Jurkat, Clone E6-1 (cell line): ENCODE measurements at regions not wholly inside any gene's neighbourhood (a gene's known extent, or its start where the extent isn't known, plus 50 kb on each side); places are given as distances from the start of the nearest gene placed in this dataset.

Experiments
- DNase-seq: peaks from one replicate; pipeline ENCODE4 v3.0.0-alpha.2; 2011; ENCODE audit warnings: low read depth, low spot score
- H3K4me3 ChIP-seq: 2 replicates; pipeline ENCODE4 v1.5.1; 2011; ENCODE audit warnings: mild to moderate bottlenecking, low read length, control low read depth, moderate library complexity

DNA sequence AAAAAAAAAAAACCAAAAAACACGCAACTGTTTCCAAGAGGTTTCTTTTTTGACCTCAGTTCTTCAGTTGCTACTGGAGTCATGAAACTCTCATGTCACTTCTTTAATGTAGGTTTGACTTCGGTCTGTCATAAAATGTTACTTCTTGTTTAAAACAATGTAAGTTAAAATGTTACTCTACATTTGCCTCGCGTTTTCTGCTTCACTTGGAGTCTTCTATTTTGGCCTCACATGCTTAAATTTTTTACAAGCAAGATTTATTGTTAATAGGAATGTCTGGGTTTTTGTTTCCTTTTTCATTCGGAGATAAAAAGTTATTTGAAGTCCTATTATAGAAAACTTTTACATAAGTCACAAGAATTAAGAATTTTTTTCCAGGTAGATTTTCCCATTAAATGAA is 880.2 kb downstream of the LTN1 start:
- no peak overlapping the region for H3K4me3 ChIP-seq
- no peak for DNase-seq

DNA sequence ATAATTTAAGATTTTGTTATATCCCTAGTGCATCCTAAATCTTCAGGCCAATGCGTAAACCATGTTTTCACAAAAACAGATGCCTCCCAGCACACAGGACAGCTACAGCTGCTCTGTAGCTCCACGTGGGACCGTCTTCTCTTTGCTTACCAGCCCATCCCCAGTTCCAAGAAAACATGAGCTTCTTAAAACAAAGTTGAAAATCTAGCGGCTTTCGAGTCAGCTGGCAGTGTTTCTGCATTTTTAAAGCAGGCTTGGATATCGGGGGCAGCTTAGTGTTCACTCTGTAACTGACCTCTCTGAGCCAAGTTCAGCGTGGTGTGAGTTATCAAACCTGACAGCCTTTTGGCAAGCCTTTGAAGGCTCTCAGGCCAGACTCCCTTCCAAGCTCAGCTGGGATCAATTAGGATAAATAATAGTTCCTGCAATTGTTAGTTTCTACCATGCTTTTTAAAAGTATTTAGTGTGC is 881.5 kb downstream of the LTN1 start:
- H3K4me3 ChIP-seq = no peak overlapping the region
- no peak for DNase-seq

DNA sequence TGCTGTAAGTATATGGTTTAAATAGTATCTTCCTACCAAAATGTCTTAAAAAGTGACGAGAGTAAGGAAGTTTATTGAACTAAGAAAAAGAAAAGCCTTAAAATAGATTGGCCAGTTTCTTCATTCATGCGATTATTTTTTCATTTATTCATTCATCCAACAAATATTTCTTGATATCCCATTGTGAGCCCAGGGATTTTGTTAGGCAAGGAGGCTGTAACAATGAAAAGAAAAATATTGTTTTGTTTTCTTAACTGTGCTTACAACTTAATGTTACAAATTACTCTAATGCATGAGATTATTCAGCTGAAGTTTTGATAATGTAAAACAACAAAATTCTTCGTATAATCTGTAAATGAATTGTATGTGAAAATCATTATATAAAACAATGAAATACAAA is 882.0 kb downstream of the LTN1 start:
- no peak overlapping the region for H3K4me3 ChIP-seq
- DNase-seq = no peak

DNA sequence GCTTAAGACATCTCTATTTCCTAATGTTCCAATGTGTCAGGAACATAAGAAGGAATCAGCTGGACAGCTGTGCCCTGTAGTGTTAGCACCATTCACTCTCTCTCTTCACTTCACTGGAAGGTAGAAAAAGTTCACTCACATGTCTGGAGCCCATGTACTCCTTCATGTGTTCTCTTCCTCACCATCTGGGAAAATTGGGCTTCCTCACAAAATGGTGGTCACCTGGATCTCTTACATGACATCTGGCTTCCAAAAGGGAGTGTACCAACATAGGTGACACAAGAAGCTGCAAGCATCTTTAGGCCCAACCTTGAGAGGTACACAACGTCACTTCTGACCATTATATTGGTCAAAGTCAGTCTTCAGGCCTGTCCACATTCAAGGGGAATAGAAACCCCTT is 882.6 kb downstream of the LTN1 start:
- H3K4me3 ChIP-seq = no peak overlapping the region
- DNase-seq = no peak

DNA sequence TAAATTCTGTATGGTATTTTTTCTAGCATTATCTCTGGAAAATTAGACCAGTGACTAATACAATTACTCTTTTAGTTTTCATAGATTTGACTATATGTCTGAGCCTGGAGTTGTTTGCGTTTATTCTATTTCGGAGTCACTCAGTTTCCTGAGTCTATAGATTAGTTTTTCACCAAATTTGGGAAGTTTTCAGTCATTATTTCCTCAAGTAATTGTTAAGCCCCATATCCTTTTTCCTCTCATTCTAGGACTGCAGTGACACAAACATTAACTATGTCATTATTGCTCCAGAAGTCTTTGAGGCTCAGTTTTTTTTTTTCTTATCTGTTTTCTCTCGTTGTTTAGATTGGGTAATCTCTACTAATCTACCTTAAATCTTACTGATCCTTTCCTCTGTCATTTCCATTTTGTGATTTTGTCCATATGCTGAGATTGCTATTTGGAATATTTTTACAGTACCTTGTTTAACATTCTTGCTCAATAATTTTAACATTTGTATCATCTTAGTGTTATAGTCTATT is 886.2 kb downstream of the LTN1 start:
- no peak overlapping the region for H3K4me3 ChIP-seq
- no peak for DNase-seq

DNA sequence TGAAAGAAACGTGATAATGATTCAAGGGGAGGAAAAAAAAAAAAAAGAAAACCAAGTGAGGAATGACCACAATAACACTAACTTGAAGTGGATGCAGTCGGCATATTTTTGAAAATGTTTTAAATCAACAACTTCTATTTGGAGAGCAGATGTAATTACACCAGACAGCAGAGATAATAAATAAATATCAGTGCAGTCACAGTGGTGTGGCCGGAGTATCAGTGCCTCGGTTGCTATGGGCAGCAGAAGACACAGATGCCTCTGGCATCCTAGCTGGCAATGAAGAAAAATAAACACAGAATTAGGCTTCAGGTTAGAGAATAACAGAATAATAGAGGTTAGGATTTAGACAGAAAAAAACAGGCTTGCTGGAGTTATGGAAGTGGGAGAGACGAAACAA is 888.3 kb downstream of the LTN1 start:
- DNase-seq = no peak
- H3K4me3 ChIP-seq = no peak overlapping the region

- no peak overlapping the region for H3K4me3 ChIP-seq
- no peak for DNase-seq
These were observed 892.3 kb downstream of the LTN1 start for GRCh38 chr21:28100366-28100765.

- DNase-seq = no peak
These were observed 893.5 kb downstream of the LTN1 start for GRCh38 chr21:28099001-28099705.

DNA sequence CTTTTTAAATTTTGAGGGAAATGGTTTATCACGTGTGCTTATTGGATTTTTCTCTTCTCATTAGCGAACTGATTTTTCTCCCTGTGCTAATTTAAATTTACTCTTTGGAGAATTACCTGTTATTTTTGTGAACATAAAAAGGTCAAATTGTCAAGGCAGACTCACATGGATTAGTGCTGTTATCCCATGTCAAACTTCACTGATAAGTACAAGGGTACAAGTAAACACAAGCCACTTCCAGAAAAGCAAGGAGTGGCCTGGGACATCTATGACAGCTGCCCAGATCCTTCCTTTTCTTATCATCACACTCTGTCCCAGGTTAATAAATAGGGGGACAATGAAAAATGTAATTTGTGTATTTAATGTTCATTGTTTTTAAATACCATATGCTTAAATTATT is 901.2 kb downstream of the LTN1 start:
- H3K4me3 ChIP-seq = no peak overlapping the region
- DNase-seq = no peak

More at GRCh38 chr21:28099001-28099705, 893.5 kb downstream of the LTN1 start:
- H3K4me3 ChIP-seq = no peak overlapping the region

DNA sequence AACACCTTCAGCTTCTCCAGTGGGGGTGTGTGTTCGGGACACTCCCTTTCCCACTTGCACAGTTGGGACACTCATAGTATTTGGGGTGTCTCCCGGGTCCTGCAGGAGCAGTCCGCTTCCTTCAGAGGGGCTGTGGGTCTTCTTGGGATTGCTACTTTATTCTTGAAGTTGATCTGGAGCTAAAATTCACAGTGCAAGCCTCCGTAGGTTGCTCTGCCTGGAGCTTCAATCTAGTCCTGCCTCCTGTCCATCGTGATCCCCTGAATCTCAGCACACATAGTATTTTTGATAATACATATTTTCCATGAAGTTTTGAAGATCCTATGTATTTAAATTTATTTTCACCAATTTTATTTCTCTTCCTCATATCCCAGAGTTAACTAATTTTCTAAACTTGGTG is 902.1 kb downstream of the LTN1 start:
- no peak for DNase-seq

GRCh38 chr21:28089599-28090441 is 902.9 kb downstream of the LTN1 start:
- DNase-seq = no peak
- H3K4me3 ChIP-seq = no peak overlapping the region

More for the DNA sequence above, 902.1 kb downstream of the LTN1 start:
- H3K4me3 ChIP-seq = no peak overlapping the region

- no peak for DNase-seq
These were observed 905.7 kb downstream of the LTN1 start for GRCh38 chr21:28086861-28087581.

DNA sequence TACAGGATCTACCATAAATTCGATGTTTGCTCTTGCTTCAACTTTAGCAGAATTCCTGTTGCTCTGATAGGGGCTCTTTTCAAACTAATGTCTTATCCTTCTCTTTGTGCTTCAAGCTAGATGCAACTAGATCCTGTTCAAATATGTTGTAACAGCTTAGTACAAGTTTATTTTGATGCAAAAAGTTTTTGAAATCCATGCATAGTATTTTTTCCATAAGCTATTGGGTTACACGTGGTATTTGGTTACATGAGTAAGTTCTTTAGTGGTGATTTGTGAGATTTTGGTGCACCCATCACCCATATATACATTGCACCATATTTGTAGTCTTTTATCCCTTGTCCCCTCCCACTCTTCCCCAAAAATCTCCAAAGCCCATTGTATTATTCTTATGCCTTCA is 907.7 kb downstream of the LTN1 start:
- no peak for DNase-seq

More at GRCh38 chr21:28086861-28087581, 905.7 kb downstream of the LTN1 start:
- no peak overlapping the region for H3K4me3 ChIP-seq

GRCh38 chr21:28083350-28083749 is 909.3 kb downstream of the LTN1 start:
- DNase-seq = no peak

More for the DNA sequence above, 907.7 kb downstream of the LTN1 start:
- H3K4me3 ChIP-seq = no peak overlapping the region

GRCh38 chr21:28078126-28078525 is 914.6 kb downstream of the LTN1 start:
- no peak for DNase-seq
- no peak overlapping the region for H3K4me3 ChIP-seq

More at GRCh38 chr21:28083350-28083749, 909.3 kb downstream of the LTN1 start:
- H3K4me3 ChIP-seq = no peak overlapping the region

- no peak for DNase-seq
- no peak overlapping the region for H3K4me3 ChIP-seq
These were observed 918.0 kb downstream of the LTN1 start for GRCh38 chr21:28074676-28075075.

- H3K4me3 ChIP-seq = no peak overlapping the region
- DNase-seq = no peak
These were observed 920.1 kb downstream of the LTN1 start for GRCh38 chr21:28072601-28073000.

DNA sequence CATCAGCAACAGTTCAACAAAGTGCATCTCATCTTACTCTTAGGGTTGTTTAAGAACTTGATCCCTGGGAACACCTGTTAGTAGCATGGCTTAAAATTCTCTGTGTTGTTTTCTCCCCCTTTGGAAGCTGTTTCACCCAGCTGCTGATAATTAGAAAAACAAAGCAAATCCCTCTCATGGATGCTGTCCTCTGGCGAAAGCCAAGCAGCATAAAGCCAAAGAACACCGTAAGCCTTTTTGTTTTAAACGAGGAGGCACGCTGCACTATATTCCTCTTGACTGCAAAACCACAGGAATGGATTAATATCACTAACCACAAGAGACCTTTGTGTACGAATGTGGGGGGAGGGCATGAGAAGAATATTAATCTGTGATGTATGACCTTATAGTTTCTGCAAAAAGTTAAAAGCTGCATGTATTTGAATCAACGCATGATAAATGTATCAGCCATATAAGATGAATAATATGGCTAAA is 923.2 kb downstream of the LTN1 start:
- DNase-seq = no peak
- no peak overlapping the region for H3K4me3 ChIP-seq
